SK-N-SH treated with all-trans-retinoic acid at 6 μM for 48 hours (cell line): ENCODE measurements at regions not wholly inside any gene's neighbourhood (a gene's known extent, or its start where the extent isn't known, plus 50 kb on each side); places are given as distances from the start of the nearest gene placed in this dataset.

Experiments used
- ISL1 ChIP-seq: fragments of 250-450 bp; sonication (Bioruptor Pico); IDR thresholded peaks from 2 replicates; pipeline ENCODE4 v2.1.2; 2022; ENCODE audit warnings: mild to moderate bottlenecking, moderate library complexity
- PATZ1 ChIP-seq: fragments of 250-450 bp; sonication (Bioruptor Pico); IDR thresholded peaks from 2 replicates; pipeline ENCODE4 v1.8.0; 2020; ENCODE audit warnings: mild to moderate bottlenecking, moderate library complexity, borderline replicate concordance
- RARB ChIP-seq: fragments of 250-450 bp; sonication (Bioruptor Pico); IDR thresholded peaks from 2 replicates; pipeline ENCODE4 v1.8.0; 2021; ENCODE audit warnings: mild to moderate bottlenecking, moderate library complexity
- ZC3H10 ChIP-seq: fragments of 250-450 bp; sonication (Bioruptor Pico); IDR thresholded peaks from 2 replicates; pipeline ENCODE4 v1.5.1; 2021; ENCODE audit warnings: mild to moderate bottlenecking, moderate library complexity
- ZFP3 ChIP-seq: fragments of 250-450 bp; sonication (Bioruptor Pico); IDR thresholded peaks from 2 replicates; pipeline ENCODE4 v1.5.0; 2020; ENCODE audit warnings: mild to moderate bottlenecking, moderate library complexity
- ZFP30 ChIP-seq: fragments of 450-650 bp; formaldehyde crosslinking; IDR thresholded peaks from 2 replicates; pipeline ENCODE4 v1.5.0; 2022; ENCODE audit warnings: mild to moderate bottlenecking, moderate library complexity

GRCh38 chr2:235191978-235192377 lies 240.2 kb downstream of the SH3BP4 start:
- no peak for TF ChIP-seq ZFP3 (CRISPR knock-in tag)
- no peak for TF ChIP-seq PATZ1 (CRISPR knock-in tag)
- no peak for TF ChIP-seq ZC3H10
- no peak for TF ChIP-seq RARB (CRISPR knock-in tag)
- TF ChIP-seq ZFP30 (CRISPR knock-in tag): no peak
- no peak for TF ChIP-seq ISL1 (CRISPR knock-in tag)
